Ascending aorta (tissue), 2 donors: ENCODE measurements at regions not wholly inside any gene's neighbourhood (a gene's known extent, or its start where the extent isn't known, plus 50 kb on each side); places are given as distances from the start of the nearest gene placed in this dataset.

Source experiments
- DNase-seq, 2 donors: peaks; one replicate each; pipeline ENCODE4 v3.0.0-alpha.2; 2019; ENCODE audit warnings: low spot score in 2 of 2
- H3K27ac ChIP-seq, 2 donors: fragments of 200-600 bp; sonication (generic); one replicate each; pipeline ENCODE4 v1.5.1; 2016 to 2017; ENCODE audit warnings: mild to moderate bottlenecking in 1 of 2
- H3K27me3 ChIP-seq: fragments of 200-600 bp; sonication (generic); one replicate; pipeline ENCODE4 v1.5.1; 2017
- H3K36me3 ChIP-seq, 2 donors: fragments of 200-600 bp; sonication (generic); one replicate each; pipeline ENCODE4 v1.5.1; 2016
- H3K4me1 ChIP-seq, 2 donors: fragments of 200-600 bp; sonication (generic); one replicate each; pipeline ENCODE4 v1.5.1; 2016 to 2017; ENCODE audit warnings: mild to moderate bottlenecking in 1 of 2
- H3K4me3 ChIP-seq, 2 donors: fragments of 200-600 bp; sonication (generic); one replicate each; pipeline ENCODE4 v1.5.1; 2016 to 2017; ENCODE audit warnings: mild to moderate bottlenecking in 1 of 2
- H3K9me3 ChIP-seq, 2 donors: fragments of 200-600 bp; sonication (generic); one replicate each; pipeline ENCODE4 v1.5.1; 2016
- CTCF ChIP-seq, 3 experiments: fragments of 200-600 bp in 2 of 3; fragments of 450-650 bp in 1 of 3; sonication (generic) in 2 of 3; IDR thresholded peaks; one replicate each; pipeline ENCODE4 v1.5.1; 2016 to 2019; ENCODE audit warnings: antibody characterized with exemption in 3 of 3, mild to moderate bottlenecking in 1 of 3, moderate library complexity in 1 of 3
- intact Hi-C: fragments of 100-400 bp; cut with DNase I; formaldehyde crosslinking; loops from one replicate; pipeline ENCODE4 v1.15.1; 2023

GRCh38 chr9:1366276-1366675 lies 316.1 kb downstream of the DMRT2 start:
- intact Hi-C loops = no loop called here
- Histone ChIP-seq H3K4me3 (no peak overlapping the region), H3K27me3 (no peaks in the 10 kb centered on the region), H3K36me3 (no peaks in the 10 kb centered on the region), H3K9me3 (no peaks in the 10 kb centered on the region), H3K27ac (no peak overlapping the region), H3K4me1 (no peaks in the 10 kb centered on the region)
- TF ChIP-seq CTCF (IDR thresholded peaks at IDR 0.05) = no peak
- no peak for DNase-seq

- DNase-seq = no peak
- no peaks in the 10 kb centered on the region for H3K36me3 ChIP-seq
- H3K4me3 ChIP-seq = no peak overlapping the region
- H3K9me3 ChIP-seq = no peaks in the 10 kb centered on the region
- TF ChIP-seq CTCF (IDR thresholded peaks at IDR 0.05) = no peak
- intact Hi-C loops = no loop called here
- H3K4me1 ChIP-seq = no peaks in the 10 kb centered on the region
- no peaks in the 10 kb centered on the region for H3K27me3 ChIP-seq
- no peak overlapping the region for H3K27ac ChIP-seq
Observed at GRCh38 chr9:1369297-1369696, 319.1 kb downstream of the DMRT2 start.

- Histone ChIP-seq H3K4me1 (no peaks in the 10 kb centered on the region), H3K4me3 (no peak overlapping the region), H3K36me3 (no peaks in the 10 kb centered on the region), H3K9me3 (no peaks in the 10 kb centered on the region), H3K27ac (no peak overlapping the region), H3K27me3 (no peaks in the 10 kb centered on the region)
- TF ChIP-seq CTCF (IDR thresholded peaks at IDR 0.05) = no peak
- intact Hi-C loops = no loop called here
- no peak for DNase-seq
Observed at GRCh38 chr9:1373445-1373844, 323.3 kb downstream of the DMRT2 start.

GRCh38 chr9:1383899-1384455 lies 333.8 kb downstream of the DMRT2 start:
- no peaks in the 10 kb centered on the region for H3K27me3 ChIP-seq
- no peak overlapping the region for H3K4me3 ChIP-seq
- intact Hi-C loops = no loop called here
- no peak overlapping the region for H3K27ac ChIP-seq
- no peaks in the 10 kb centered on the region for H3K9me3 ChIP-seq
- no peak for TF ChIP-seq CTCF (IDR thresholded peaks at IDR 0.05)
- no peaks in the 10 kb centered on the region for H3K36me3 ChIP-seq
- no peak for DNase-seq
- H3K4me1 ChIP-seq = no peaks in the 10 kb centered on the region

GRCh38 chr9:1384816-1385215 lies 334.7 kb downstream of the DMRT2 start:
- H3K27me3 ChIP-seq = no peaks in the 10 kb centered on the region
- H3K4me3 ChIP-seq = no peak overlapping the region
- no peak overlapping the region for H3K27ac ChIP-seq
- no peak for DNase-seq
- intact Hi-C loops = no loop called here
- no peaks in the 10 kb centered on the region for H3K9me3 ChIP-seq
- no peaks in the 10 kb centered on the region for H3K4me1 ChIP-seq
- H3K36me3 ChIP-seq = no peaks in the 10 kb centered on the region
- TF ChIP-seq CTCF (IDR thresholded peaks at IDR 0.05) = no peak

- intact Hi-C loops = no loop called here
- Histone ChIP-seq H3K27me3 (no peaks in the 10 kb centered on the region), H3K4me1 (no peaks in the 10 kb centered on the region), H3K9me3 (no peaks in the 10 kb centered on the region), H3K27ac (no peak overlapping the region), H3K36me3 (no peaks in the 10 kb centered on the region), H3K4me3 (no peak overlapping the region)
- no peak for TF ChIP-seq CTCF (IDR thresholded peaks at IDR 0.05)
- DNase-seq = no peak
Observed at GRCh38 chr9:1386420-1386819, 336.3 kb downstream of the DMRT2 start.
